ENCODE measurements at regions not wholly inside any gene's neighbourhood (a gene's known extent, or its start where the extent isn't known, plus 50 kb on each side); places are given as distances from the start of the nearest gene placed in this dataset.
A peak's percentile ranks its signal among the peaks of the same experiment; 100 is the strongest.
"Not testable (repeated sequence)": the region's sequence is repeated elsewhere in the genome, so short reads cannot be mapped to it uniquely, and the experiment has no call there.

DNA sequence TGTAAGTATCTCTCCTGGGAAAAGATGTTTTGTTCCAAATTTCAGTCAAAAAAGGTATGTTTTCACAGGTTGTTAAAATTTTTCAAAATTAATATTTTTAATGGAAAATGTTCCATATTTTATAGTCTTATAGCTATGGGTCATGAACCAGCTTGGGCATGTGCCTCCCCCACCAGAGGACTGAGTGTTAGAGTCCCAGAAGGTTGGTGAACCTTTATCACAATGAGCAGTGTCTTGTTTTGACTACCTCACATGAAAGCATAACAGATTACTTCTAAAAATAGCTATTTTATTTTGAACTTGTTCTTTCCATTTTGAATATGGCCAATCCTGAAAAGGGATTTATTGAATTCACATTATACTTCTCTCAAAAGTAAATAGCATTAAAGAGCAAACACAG lies 112.5 kb upstream of the TSC22D1 start:
- DNase-seq, result no peak
- Histone ChIP-seq H3K27me3 (ENCODE audit: control insufficient read depth, insufficient read depth, low read length) (no peaks in the 10 kb centered on the region), H3K36me3 (replicated peaks; ENCODE audit: control insufficient read depth, insufficient read depth, low read length) (no peaks in the 10 kb centered on the region), H3K4me3 (ENCODE audit: insufficient read depth, low read depth, low read length) (no peak overlapping the region)

- no peaks in the 10 kb centered on the region for H3K27me3 ChIP-seq (ENCODE audit: control insufficient read depth, insufficient read depth, low read length)
- no peak for DNase-seq
- H3K36me3 ChIP-seq (replicated peaks; ENCODE audit: control insufficient read depth, insufficient read depth, low read length), result no peaks in the 10 kb centered on the region
- no peak overlapping the region for H3K4me3 ChIP-seq (ENCODE audit: insufficient read depth, low read depth, low read length)
Measured at GRCh38 chr13:44686531-44686934, 110.4 kb upstream of the TSC22D1 start.

GRCh38 chr13:44685641-44686040 lies 109.5 kb upstream of the TSC22D1 start:
- H3K27me3 ChIP-seq (ENCODE audit: control insufficient read depth, insufficient read depth, low read length), result no peaks in the 10 kb centered on the region
- no peak overlapping the region for H3K4me3 ChIP-seq (ENCODE audit: insufficient read depth, low read depth, low read length)
- DNase-seq, result no peak
- H3K36me3 ChIP-seq (replicated peaks; ENCODE audit: control insufficient read depth, insufficient read depth, low read length), result no peaks in the 10 kb centered on the region

DNA sequence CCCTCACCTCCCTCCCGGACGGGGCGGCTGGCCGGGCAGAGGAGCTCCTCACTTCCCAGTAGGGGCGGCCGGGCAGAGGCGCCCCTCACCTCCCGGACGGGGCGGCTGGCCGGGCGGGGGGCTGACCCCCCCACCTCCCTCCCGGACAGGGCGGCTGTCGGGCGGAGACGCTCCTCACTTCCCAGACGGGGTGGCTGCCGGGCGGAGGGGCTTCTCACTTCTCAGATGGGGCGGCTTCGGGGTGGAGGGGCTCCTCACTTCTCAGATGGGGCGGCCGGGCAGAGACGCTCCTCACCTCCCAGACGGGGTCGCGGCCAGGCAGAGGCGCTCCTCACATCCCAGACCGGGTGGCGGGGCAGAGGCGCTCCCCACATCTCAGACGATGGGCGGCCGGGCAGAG lies 106.3 kb upstream of the TSC22D1 start:
- H3K36me3 ChIP-seq (replicated peaks; ENCODE audit: control insufficient read depth, insufficient read depth, low read length); H3K27me3 ChIP-seq (ENCODE audit: control insufficient read depth, insufficient read depth, low read length); DNase-seq; H3K4me3 ChIP-seq (ENCODE audit: insufficient read depth, low read depth, low read length): not testable (repeated sequence)

GRCh38 chr13:44680746-44681355 lies 104.7 kb upstream of the TSC22D1 start:
- Histone ChIP-seq H3K27me3 (ENCODE audit: control insufficient read depth, insufficient read depth, low read length) (no peaks in the 10 kb centered on the region), H3K4me3 (ENCODE audit: insufficient read depth, low read depth, low read length) (no peak overlapping the region), H3K36me3 (replicated peaks; ENCODE audit: control insufficient read depth, insufficient read depth, low read length) (no peaks in the 10 kb centered on the region)
- DNase-seq, result no peak

- Histone ChIP-seq H3K27me3 (ENCODE audit: control insufficient read depth, insufficient read depth, low read length) (no peaks in the 10 kb centered on the region), H3K4me3 (ENCODE audit: insufficient read depth, low read depth, low read length) (no peak overlapping the region), H3K36me3 (replicated peaks; ENCODE audit: control insufficient read depth, insufficient read depth, low read length) (no peaks in the 10 kb centered on the region)
- no peak for DNase-seq
Measured at GRCh38 chr13:44679597-44679996, 103.5 kb upstream of the TSC22D1 start.

- DNase-seq, result no peak
- H3K27me3 ChIP-seq (ENCODE audit: control insufficient read depth, insufficient read depth, low read length), result no peaks in the 10 kb centered on the region
- no peak overlapping the region for H3K4me3 ChIP-seq (ENCODE audit: insufficient read depth, low read depth, low read length)
- no peaks in the 10 kb centered on the region for H3K36me3 ChIP-seq (replicated peaks; ENCODE audit: control insufficient read depth, insufficient read depth, low read length)
Measured at GRCh38 chr13:44678197-44678596, 102.1 kb upstream of the TSC22D1 start.

DNA sequence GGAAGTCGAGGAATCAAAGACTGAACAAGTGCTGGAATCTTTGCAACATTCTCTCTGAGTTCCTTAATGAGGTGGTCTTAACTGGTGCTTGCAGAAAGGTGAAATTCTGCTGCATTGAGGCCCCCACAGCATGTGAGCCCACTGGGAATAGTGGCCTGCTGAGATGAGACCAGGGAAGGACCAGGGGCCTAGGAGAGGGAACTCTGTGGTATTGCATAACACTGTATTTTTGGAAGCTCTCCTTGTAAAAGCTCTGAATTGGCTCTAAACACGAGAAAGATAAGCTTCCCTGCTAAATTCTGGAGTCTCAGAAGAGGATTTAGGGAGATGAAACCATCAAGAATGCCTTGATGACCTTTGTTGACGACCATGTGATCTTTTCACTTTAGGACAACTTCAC lies 100.4 kb upstream of the TSC22D1 start:
- no peaks in the 10 kb centered on the region for H3K36me3 ChIP-seq (replicated peaks; ENCODE audit: control insufficient read depth, insufficient read depth, low read length)
- H3K4me3 ChIP-seq (ENCODE audit: insufficient read depth, low read depth, low read length), result no peak overlapping the region
- no peak for DNase-seq
- no peaks in the 10 kb centered on the region for H3K27me3 ChIP-seq (ENCODE audit: control insufficient read depth, insufficient read depth, low read length)

- DNase-seq, result no peak
- no peak overlapping the region for H3K4me3 ChIP-seq (ENCODE audit: insufficient read depth, low read depth, low read length)
- H3K27me3 ChIP-seq (ENCODE audit: control insufficient read depth, insufficient read depth, low read length), result no peaks in the 10 kb centered on the region
- H3K36me3 ChIP-seq (replicated peaks; ENCODE audit: control insufficient read depth, insufficient read depth, low read length), result no peaks in the 10 kb centered on the region
Measured at GRCh38 chr13:44669534-44669933, 93.4 kb upstream of the TSC22D1 start.

- H3K36me3 ChIP-seq (replicated peaks; ENCODE audit: control insufficient read depth, insufficient read depth, low read length), result no peaks in the 10 kb centered on the region
- no peak overlapping the region for H3K4me3 ChIP-seq (ENCODE audit: insufficient read depth, low read depth, low read length)
- no peak for DNase-seq
- H3K27me3 ChIP-seq (ENCODE audit: control insufficient read depth, insufficient read depth, low read length), result no peaks in the 10 kb centered on the region
Measured at GRCh38 chr13:44668688-44669087, 92.6 kb upstream of the TSC22D1 start.

DNA sequence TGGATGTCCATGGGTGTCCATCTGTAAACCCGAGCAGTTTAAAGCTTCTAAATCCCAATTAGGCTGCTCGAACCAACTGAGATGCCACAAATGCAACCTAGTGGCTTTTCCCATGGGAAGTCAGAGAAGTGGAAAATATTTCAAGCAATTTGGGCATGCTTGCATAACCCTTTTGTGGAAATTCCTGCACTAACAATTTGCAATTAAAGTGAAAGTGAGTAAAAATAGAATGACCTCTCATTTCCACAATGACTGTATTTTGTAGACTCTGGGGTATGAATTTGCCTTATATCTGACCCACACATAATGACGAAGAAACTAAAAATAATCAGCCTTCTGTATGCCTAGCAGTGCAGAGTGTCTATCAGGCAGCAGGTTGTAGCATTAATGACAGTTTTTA lies 91.8 kb upstream of the TSC22D1 start:
- no peaks in the 10 kb centered on the region for H3K36me3 ChIP-seq (replicated peaks; ENCODE audit: control insufficient read depth, insufficient read depth, low read length)
- DNase-seq, result no peak
- no peaks in the 10 kb centered on the region for H3K27me3 ChIP-seq (ENCODE audit: control insufficient read depth, insufficient read depth, low read length)
- H3K4me3 ChIP-seq (ENCODE audit: insufficient read depth, low read depth, low read length), result no peak overlapping the region

- not testable (repeated sequence) for H3K4me3 ChIP-seq (ENCODE audit: insufficient read depth, low read depth, low read length); DNase-seq; H3K27me3 ChIP-seq (ENCODE audit: control insufficient read depth, insufficient read depth, low read length); H3K36me3 ChIP-seq (replicated peaks; ENCODE audit: control insufficient read depth, insufficient read depth, low read length)
Measured at GRCh38 chr13:44666538-44666937, 90.4 kb upstream of the TSC22D1 start.

DNA sequence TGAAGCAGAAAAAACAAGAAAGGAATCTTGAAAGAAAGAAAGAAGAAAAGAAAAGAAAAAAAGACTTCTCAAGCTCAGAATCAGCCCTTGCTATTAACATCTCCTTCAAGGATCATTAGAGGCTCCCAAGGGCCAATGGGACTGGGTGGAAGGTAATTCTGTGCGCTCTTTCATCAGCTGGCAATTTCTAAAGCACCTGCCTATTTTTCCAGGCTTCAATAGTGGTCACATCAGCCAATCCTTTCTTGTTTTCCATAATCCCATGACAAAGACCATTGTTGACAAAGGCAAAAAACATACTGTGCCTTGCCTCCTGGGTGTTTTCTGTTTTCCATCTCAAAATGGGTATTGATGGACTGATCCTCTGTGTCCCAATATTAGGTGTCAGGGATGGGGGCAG lies 88.2 kb upstream of the TSC22D1 start:
- peak; percentile 40 for DNase-seq
- no peaks in the 10 kb centered on the region for H3K27me3 ChIP-seq (ENCODE audit: control insufficient read depth, insufficient read depth, low read length)
- H3K4me3 ChIP-seq (ENCODE audit: insufficient read depth, low read depth, low read length), result no peak overlapping the region
- H3K36me3 ChIP-seq (replicated peaks; ENCODE audit: control insufficient read depth, insufficient read depth, low read length), result no peaks in the 10 kb centered on the region

DNA sequence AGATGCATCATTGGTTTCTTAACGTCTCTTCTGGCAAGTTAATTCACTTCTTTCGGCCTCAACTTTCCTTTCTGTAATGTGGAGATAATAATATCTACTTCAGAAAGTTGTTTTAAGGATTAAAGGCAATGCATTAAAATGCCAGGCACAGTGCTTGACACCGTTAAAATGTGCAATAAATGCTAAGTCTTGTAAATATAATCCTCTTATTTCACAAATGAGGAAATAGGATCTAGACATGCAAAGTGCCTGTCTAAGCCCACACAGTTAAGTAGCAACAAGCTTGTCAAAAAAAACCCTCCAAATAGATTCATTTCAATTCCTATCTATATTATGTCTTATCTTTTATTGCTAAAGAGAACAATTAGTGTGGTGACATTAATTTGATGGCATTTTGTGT lies 86.4 kb upstream of the TSC22D1 start:
- Histone ChIP-seq H3K27me3 (ENCODE audit: control insufficient read depth, insufficient read depth, low read length) (no peaks in the 10 kb centered on the region), H3K36me3 (replicated peaks; ENCODE audit: control insufficient read depth, insufficient read depth, low read length) (no peaks in the 10 kb centered on the region), H3K4me3 (ENCODE audit: insufficient read depth, low read depth, low read length) (no peak overlapping the region)
- DNase-seq, result no peak

DNA sequence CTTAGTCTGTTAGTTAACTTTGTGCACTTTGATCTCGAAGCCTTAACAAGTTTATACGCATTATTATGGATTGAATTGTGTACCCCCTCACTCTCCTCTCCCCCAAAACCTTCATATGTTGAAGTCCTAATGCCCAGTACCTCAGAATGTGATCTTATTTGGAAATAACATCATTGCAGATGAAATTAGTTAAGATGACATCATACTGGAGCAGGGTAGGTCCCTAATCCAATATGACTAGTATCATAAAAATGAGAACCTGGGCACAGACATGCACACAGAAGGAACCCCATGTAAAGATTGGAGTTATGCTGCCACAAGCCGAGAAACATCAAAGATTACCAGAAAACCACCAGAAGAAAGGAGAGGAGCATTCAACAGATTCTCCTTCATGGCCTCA lies 85.8 kb upstream of the TSC22D1 start:
- H3K4me3 ChIP-seq (ENCODE audit: insufficient read depth, low read depth, low read length), result no peak overlapping the region
- DNase-seq, result no peak
- H3K36me3 ChIP-seq (replicated peaks; ENCODE audit: control insufficient read depth, insufficient read depth, low read length), result no peaks in the 10 kb centered on the region
- H3K27me3 ChIP-seq (ENCODE audit: control insufficient read depth, insufficient read depth, low read length), result no peaks in the 10 kb centered on the region

DNA sequence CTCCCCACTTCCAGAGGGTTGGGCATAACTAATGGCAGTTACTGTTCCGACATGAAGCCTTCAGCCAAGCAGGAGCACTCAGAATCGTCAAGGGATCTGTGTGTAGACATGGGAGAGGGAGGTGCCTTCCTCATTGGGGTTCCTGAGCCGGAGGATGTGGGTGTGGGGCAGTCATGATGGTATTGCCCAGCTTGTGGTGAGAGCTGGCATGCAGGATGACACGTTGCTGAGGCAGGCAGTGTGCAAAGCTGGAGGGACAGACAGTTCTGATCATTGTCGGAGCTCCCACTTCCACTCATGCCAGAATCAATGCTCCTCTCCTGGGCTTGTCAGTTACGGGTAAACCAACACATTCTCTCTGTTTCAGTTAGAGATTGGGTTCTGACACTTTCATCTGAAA lies 83.9 kb upstream of the TSC22D1 start:
- no peaks in the 10 kb centered on the region for H3K36me3 ChIP-seq (replicated peaks; ENCODE audit: control insufficient read depth, insufficient read depth, low read length)
- no peaks in the 10 kb centered on the region for H3K27me3 ChIP-seq (ENCODE audit: control insufficient read depth, insufficient read depth, low read length)
- DNase-seq, result no peak
- H3K4me3 ChIP-seq (ENCODE audit: insufficient read depth, low read depth, low read length), result no peak overlapping the region
